Epithelial cell of esophagus (primary cell): ENCODE measurements at regions not wholly inside any gene's neighbourhood (a gene's known extent, or its start where the extent isn't known, plus 50 kb on each side); places are given as distances from the start of the nearest gene placed in this dataset.

Experiments
- DNase-seq: peaks from one replicate; pipeline ENCODE4 v3.0.0; 2010; ENCODE audit warnings: low read depth
- H3K4me3 ChIP-seq: 2 replicates; pipeline ENCODE4 v1.5.1; 2011; ENCODE audit warnings: mild to moderate bottlenecking, low read length, control low read depth
- TF ChIP-seq, protein P1 (sequence below): IDR thresholded peaks from 2 replicates; pipeline ENCODE4 v1.5.1; 2011; ENCODE audit warnings: low read depth, mild to moderate bottlenecking, low read length, control low read depth, inconsistent platforms; ENCODE audit not compliant: insufficient read depth; ENCODE audit errors: missing control alignments

DNA sequence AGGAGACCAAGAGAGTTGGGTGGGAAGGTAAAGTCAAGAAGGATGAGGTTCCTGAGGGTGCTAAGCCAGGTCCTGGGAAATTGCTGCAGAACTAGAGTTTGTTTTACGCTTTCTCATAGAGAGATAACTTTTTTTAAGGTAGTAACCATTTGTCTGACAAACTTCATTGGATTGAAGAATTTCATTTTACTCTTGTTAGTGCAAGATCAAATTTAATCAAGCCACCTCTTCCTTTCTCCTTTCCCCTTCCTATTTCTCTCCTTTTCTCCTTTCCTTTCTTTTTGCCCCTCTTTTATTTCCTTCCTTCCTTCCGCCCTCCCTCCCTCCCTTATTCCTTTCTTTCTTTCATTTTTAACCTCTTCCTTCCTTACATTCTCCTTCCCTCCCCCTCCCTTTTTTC lies 65.4 kb downstream of the RDH14 start:
- no peak for DNase-seq
- H3K4me3 ChIP-seq = no peak overlapping the region
- TF ChIP-seq, protein P1, sequence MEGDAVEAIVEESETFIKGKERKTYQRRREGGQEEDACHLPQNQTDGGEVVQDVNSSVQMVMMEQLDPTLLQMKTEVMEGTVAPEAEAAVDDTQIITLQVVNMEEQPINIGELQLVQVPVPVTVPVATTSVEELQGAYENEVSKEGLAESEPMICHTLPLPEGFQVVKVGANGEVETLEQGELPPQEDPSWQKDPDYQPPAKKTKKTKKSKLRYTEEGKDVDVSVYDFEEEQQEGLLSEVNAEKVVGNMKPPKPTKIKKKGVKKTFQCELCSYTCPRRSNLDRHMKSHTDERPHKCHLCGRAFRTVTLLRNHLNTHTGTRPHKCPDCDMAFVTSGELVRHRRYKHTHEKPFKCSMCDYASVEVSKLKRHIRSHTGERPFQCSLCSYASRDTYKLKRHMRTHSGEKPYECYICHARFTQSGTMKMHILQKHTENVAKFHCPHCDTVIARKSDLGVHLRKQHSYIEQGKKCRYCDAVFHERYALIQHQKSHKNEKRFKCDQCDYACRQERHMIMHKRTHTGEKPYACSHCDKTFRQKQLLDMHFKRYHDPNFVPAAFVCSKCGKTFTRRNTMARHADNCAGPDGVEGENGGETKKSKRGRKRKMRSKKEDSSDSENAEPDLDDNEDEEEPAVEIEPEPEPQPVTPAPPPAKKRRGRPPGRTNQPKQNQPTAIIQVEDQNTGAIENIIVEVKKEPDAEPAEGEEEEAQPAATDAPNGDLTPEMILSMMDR = no peak

DNA sequence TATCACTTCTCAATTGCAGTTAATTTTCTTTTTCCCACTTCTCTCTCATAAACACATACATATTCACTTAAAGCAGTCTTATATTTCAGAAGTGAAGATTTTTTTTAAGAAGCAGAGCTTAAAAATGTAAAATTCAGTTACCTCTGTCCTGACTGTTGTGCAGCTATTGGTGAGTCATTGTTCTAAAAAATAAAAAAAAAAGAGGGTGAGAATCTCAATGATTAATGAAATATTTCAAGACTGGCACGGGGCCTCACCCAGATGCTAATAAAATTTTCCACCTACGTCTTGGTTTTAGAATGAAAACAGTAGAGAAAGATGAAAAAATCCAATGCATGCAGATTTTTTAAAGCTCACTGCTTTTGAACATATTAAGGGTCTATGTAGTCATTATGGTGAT lies 67.7 kb downstream of the RDH14 start:
- no peak for DNase-seq
- no peak overlapping the region for H3K4me3 ChIP-seq
- TF ChIP-seq, protein P1 = no peak

DNA sequence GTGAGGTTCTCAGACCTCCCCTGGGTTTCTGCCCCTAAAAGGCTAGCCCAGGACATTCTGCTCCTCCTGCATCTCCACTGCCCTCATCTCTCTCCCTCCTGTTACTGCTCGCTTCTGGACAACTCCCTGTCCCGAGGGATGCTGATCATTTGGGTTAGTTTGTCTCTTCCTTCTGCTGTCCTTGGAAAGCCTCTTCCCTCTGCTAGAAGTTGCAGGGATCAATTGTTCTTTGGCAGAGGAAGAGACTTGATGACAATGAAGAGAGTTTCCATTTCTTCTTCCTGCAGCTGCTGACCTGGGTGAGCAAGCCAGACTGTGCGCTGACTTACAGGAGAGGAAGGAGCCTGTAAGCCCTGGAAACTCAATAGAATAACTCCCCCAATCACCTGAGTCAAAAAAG lies 68.9 kb downstream of the RDH14 start:
- TF ChIP-seq, protein P1 = no peak
- no peak overlapping the region for H3K4me3 ChIP-seq
- no peak for DNase-seq

DNA sequence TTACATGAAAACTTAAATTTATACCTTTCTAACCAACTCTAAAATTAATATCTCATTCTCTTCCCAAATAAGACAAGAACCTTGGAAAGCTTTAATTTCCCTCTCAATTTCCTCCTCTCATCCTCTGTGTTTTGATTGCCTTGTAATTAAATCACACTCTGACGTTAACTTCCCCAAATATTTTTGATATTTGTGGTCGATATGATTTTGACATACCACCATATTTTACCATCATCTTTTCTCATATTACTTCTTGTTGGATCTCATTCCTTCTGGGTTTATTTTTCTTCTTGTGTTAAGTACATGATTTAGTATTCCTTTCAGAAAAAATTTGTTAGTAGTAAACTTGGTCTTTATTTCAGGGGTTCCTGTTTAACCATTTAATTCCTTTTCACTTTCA lies 69.6 kb downstream of the RDH14 start:
- TF ChIP-seq, protein P1 = no peak
- no peak overlapping the region for H3K4me3 ChIP-seq
- DNase-seq = no peak

DNA sequence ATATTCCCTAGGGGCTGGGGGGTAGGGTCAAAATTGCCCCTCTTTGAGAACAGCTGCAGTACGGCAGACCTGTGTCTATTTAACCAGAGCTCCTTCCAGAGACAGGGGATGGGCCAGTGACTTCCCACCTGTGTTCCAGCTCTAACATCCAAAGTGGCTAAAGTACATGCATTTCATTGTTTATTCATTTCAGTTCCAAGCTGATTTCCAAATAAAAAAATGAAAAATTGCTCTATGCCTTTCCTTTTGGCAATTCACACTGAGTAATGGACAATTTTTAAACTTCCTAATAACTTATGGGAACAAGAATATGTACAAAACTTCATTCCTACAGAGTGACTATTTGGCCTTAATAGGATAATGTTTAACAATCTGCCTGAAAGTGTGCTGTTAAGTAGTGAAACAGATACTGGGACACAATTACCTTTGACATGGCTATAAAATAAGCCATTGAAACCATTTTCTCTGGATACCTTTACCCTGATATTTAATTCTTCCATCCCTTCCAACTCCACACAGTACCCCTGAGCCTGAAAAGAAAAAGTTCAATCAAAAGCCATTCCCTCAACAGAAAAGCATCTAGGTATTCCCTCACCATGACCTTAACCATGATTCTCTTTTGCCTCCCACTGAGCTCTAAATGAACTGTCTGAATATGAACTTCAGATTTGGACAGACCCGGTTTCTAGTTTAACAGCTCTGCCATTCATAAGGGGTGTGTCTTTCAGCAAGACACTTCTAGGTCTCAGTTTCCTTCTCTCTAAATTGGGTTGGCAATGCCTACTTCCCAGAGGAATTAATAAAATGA lies 73.1 kb downstream of the RDH14 start:
- TF ChIP-seq, protein P1 = no peak
- H3K4me3 ChIP-seq = no peak overlapping the region
- DNase-seq = no peak

DNA sequence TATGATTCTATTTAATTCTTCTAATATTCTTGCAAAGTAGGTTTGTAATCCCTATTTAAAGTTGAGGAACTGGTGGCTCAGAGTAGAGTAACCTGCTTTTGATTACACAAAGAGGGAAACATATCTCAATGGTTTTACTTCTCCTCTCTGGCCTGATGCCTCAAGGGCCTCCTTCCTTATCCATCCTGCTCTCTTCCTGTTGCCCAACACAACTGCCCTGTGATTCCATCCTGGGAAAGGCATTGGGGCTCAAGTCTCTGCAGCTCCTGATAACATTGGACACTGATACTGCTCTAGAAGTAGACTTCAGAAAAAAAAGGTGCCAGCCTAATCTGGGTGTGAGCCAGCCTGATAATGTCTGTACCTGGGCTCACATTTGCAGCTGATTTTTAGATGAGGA lies 75.8 kb downstream of the RDH14 start:
- H3K4me3 ChIP-seq = no peak overlapping the region
- TF ChIP-seq, protein P1 = no peak
- peak; percentile 10 for DNase-seq

DNA sequence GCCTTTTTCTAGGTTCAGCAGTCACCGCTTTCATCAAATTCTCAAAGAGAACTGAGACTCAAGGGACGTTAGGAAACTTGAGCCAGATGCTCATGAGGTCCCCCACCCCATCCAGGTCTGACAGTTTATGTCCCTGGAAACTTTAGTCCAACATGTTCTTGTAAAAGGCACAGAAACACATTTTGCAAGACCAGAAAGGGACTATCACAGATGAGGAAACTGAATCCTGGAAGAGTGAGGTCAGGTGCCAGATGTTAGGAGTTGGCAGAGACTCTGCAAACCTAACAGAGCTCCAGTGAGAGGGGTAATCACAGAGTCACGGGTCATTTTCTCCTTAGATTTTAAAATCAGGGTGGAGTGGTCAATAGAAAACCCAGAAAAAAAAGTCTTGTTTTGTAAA lies 76.6 kb downstream of the RDH14 start:
- no peak overlapping the region for H3K4me3 ChIP-seq
- no peak for DNase-seq
- TF ChIP-seq, protein P1 = no peak
